ENCODE measurements at regions not wholly inside any gene's neighbourhood (a gene's known extent, or its start where the extent isn't known, plus 50 kb on each side); places are given as distances from the start of the nearest gene placed in this dataset.

DNA sequence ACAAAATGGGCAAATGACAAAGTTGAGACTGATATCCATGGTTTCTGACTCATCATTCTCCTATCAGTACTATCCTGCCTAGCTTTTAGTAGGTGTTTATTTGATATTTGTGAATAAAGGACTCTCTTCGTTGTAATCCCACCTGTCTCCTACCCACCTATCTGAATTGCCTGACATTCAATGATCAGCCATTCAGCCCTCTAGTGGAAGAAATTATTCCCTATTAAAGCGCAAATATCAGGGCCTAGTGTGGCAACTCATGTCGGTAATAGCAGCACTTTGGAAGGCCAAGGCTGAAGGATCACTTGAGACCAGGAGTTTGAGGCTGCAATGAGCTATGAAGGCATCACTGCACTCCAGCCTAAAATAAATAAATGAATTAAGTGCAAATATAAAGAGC lies 195.7 kb upstream of the SETMAR start:
- no peak for DNase-seq
- intact Hi-C loops (cut with DNase I; ENCODE audit: low total_unique reads) (no loop called here), in situ Hi-C loops (cut with MboI; ENCODE audit: low pct_ligation_motif_present in 1 of 4, low pct_unique_long_range_greater_than_20kb in 1 of 4, low sequenced_read_pairs in 3 of 4) (no loop called here)
- Histone ChIP-seq H3K9me3 (no peaks in the 10 kb centered on the region), H3K4me1 (no peaks in the 10 kb centered on the region), H3K27me3 (no peaks in the 10 kb centered on the region), H3K27ac (no peak overlapping the region), H3K4me3 (no peak overlapping the region), H3K36me3 (no peaks in the 10 kb centered on the region)
- 84 to 91% methylated on average over 3 of the region's 3 CpGs for whole genome bisulfite sequencing, 2 donors (ENCODE audit: low coverage in 1 of 2)
- no peak for TF ChIP-seq POLR2AphosphoS5 (IDR thresholded peaks at IDR 0.05)
- TF ChIP-seq EP300 (IDR thresholded peaks at IDR 0.05; ENCODE audit: low read depth): no peak
- TF ChIP-seq POLR2A (IDR thresholded peaks at IDR 0.05): no peak
- TF ChIP-seq, protein P1, sequence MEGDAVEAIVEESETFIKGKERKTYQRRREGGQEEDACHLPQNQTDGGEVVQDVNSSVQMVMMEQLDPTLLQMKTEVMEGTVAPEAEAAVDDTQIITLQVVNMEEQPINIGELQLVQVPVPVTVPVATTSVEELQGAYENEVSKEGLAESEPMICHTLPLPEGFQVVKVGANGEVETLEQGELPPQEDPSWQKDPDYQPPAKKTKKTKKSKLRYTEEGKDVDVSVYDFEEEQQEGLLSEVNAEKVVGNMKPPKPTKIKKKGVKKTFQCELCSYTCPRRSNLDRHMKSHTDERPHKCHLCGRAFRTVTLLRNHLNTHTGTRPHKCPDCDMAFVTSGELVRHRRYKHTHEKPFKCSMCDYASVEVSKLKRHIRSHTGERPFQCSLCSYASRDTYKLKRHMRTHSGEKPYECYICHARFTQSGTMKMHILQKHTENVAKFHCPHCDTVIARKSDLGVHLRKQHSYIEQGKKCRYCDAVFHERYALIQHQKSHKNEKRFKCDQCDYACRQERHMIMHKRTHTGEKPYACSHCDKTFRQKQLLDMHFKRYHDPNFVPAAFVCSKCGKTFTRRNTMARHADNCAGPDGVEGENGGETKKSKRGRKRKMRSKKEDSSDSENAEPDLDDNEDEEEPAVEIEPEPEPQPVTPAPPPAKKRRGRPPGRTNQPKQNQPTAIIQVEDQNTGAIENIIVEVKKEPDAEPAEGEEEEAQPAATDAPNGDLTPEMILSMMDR (IDR thresholded peaks at IDR 0.05): no peak

DNA sequence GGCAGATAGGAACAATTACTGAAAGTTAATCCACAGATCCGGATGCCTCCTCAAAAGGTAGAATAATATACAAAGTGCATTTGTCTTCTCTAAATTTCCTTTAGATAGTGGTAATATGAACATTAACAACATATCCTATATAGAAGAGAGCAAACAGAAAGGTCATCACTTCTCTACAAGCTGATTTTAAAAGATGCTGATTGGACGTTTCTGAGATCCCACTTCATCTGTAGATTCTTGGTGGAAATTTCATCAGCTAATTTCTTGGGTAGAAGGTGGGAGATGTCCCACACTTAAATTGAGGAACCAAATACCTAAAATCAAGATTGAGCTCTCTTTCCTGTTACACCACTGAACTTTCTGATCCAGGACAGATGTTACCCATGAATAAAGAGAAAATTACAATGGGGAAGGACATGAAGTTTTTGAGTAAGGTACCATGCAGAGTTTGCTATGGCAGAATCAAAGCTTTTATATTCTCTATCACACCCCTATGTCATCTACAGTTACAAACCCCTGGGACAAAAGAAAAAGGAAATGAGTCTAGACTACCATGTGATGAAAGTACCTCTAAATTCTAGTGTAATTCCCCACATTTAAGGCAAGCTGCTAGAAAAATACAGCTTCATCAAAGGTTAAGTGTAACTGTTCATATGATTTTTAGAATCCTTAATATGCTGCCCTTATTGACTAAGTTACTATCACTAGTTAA lies 189.2 kb upstream of the SETMAR start:
- H3K27ac ChIP-seq: no peak overlapping the region
- in situ Hi-C loops (cut with MboI; ENCODE audit: low pct_ligation_motif_present in 1 of 4, low pct_unique_long_range_greater_than_20kb in 1 of 4, low sequenced_read_pairs in 3 of 4) (no loop called here), intact Hi-C loops (cut with DNase I; ENCODE audit: low total_unique reads) (no loop called here)
- no peaks in the 10 kb centered on the region for H3K27me3 ChIP-seq
- no peaks in the 10 kb centered on the region for H3K9me3 ChIP-seq
- H3K4me3 ChIP-seq: no peak overlapping the region
- no peak for DNase-seq
- H3K36me3 ChIP-seq: no peaks in the 10 kb centered on the region
- H3K4me1 ChIP-seq: no peaks in the 10 kb centered on the region
- 48 to 52% methylated on average over 2 of the region's 2 CpGs for WGBS, 2 donors (ENCODE audit: low coverage in 1 of 2)
- no peak for TF ChIP-seq EP300 (IDR thresholded peaks at IDR 0.05; ENCODE audit: low read depth)
- no peak for TF ChIP-seq POLR2AphosphoS5 (IDR thresholded peaks at IDR 0.05)
- TF ChIP-seq, protein P1 (IDR thresholded peaks at IDR 0.05): no peak
- no peak for TF ChIP-seq POLR2A (IDR thresholded peaks at IDR 0.05)

DNA sequence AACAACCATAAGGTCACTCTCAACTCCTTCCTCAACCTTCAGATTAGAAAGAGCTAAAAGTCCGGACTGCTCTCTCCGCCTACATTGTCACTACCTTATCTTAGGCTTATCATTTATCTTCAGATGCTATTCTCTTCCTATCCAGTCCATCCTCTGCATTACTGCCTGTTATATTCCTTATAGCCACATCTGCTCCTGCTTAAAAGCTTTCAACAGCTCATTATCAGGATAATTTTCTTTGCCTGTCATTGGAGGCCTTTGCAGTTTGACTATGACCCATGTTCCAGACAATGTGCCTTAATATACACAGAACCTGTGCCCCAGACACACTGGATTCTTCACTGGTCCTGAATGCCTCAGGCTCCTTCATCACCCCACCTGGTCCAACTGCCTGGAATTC lies 184.1 kb upstream of the SETMAR start:
- Histone ChIP-seq H3K27me3 (no peaks in the 10 kb centered on the region), H3K36me3 (no peaks in the 10 kb centered on the region), H3K4me3 (no peak overlapping the region), H3K4me1 (no peaks in the 10 kb centered on the region), H3K9me3 (no peaks in the 10 kb centered on the region), H3K27ac (no peak overlapping the region)
- intact Hi-C loops (cut with DNase I; ENCODE audit: low total_unique reads) (no loop called here), in situ Hi-C loops (cut with MboI; ENCODE audit: low pct_ligation_motif_present in 1 of 4, low pct_unique_long_range_greater_than_20kb in 1 of 4, low sequenced_read_pairs in 3 of 4) (no loop called here)
- TF ChIP-seq, protein P1 (IDR thresholded peaks at IDR 0.05): no peak
- TF ChIP-seq POLR2AphosphoS5 (IDR thresholded peaks at IDR 0.05): no peak
- TF ChIP-seq EP300 (IDR thresholded peaks at IDR 0.05; ENCODE audit: low read depth): no peak
- TF ChIP-seq POLR2A (IDR thresholded peaks at IDR 0.05): no peak
- WGBS, 2 donors (ENCODE audit: low coverage in 1 of 2): 90% methylated on average over 2 of the region's 2 CpGs
- DNase-seq: no peak

DNA sequence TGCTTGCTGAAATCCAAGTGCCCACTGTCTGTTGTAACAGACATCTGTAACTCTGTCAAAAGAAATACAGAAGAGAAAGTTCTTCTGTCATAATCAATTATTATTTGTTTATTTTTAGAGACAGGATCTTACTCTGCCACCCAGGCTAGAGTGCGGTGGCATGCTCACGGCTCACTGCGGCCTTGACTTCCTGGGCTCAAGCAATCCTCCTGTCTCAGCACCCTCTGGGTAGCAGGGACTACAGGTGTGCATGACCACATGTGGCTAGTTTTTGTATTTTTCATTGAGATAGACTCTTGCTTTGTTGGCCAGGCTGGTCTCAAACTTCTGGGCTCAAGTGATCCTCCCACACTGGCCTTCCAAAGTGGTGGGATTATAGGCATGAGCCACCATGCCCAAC lies 177.6 kb upstream of the SETMAR start:
- no peak overlapping the region for H3K4me3 ChIP-seq
- in situ Hi-C loops (cut with MboI; ENCODE audit: low pct_ligation_motif_present in 1 of 4, low pct_unique_long_range_greater_than_20kb in 1 of 4, low sequenced_read_pairs in 3 of 4) (no loop called here), intact Hi-C loops (cut with DNase I; ENCODE audit: low total_unique reads) (no loop called here)
- no peaks in the 10 kb centered on the region for H3K9me3 ChIP-seq
- TF ChIP-seq EP300 (IDR thresholded peaks at IDR 0.05; ENCODE audit: low read depth): no peak
- H3K27me3 ChIP-seq: no peaks in the 10 kb centered on the region
- no peaks in the 10 kb centered on the region for H3K4me1 ChIP-seq
- H3K27ac ChIP-seq: no peak overlapping the region
- 97% methylated on average over 3 of the region's 3 CpGs; no CpG with 5 or more reads in 1 of the 2 donors for WGBS, 2 donors (ENCODE audit: low coverage in 1 of 2)
- H3K36me3 ChIP-seq: no peaks in the 10 kb centered on the region
- no peak for DNase-seq

Data from transverse colon (tissue), 4 donors.